IPS DF 4.7 (cell line): ENCODE measurements at regions not wholly inside any gene's neighbourhood (a gene's known extent, or its start where the extent isn't known, plus 50 kb on each side); places are given as distances from the start of the nearest gene placed in this dataset.

ENCODE experiments used
- DNase-seq: peaks from one replicate; pipeline ENCODE4 v3.0.0-alpha.2; 2013; ENCODE audit warnings: low spot score; ENCODE audit errors: extremely low read depth

GRCh38 chr3:107110596-107111305 lies 266.5 kb upstream of the CCDC54 start:
- DNase-seq, result no peak

- no peak for DNase-seq
Observed at GRCh38 chr3:107111872-107112271, 265.4 kb upstream of the CCDC54 start.

GRCh38 chr3:107112356-107112755 lies 264.9 kb upstream of the CCDC54 start:
- DNase-seq, result no peak

GRCh38 chr3:107116251-107116650 lies 261.0 kb upstream of the CCDC54 start:
- DNase-seq, result no peak

- DNase-seq, result no peak
Observed at GRCh38 chr3:107117156-107117555, 260.1 kb upstream of the CCDC54 start.

GRCh38 chr3:107117922-107118536 lies 259.2 kb upstream of the CCDC54 start:
- DNase-seq, result peak; percentile 41

GRCh38 chr3:107124885-107125284 lies 252.4 kb upstream of the CCDC54 start:
- no peak for DNase-seq

- no peak for DNase-seq
Observed at GRCh38 chr3:107128946-107129345, 248.3 kb upstream of the CCDC54 start.

- DNase-seq, result no peak
Observed at GRCh38 chr3:107130089-107130700, 247.0 kb upstream of the CCDC54 start.

GRCh38 chr3:107132674-107133073 lies 244.6 kb upstream of the CCDC54 start:
- DNase-seq, result no peak

- no peak for DNase-seq
Observed at GRCh38 chr3:107133891-107134290, 243.3 kb upstream of the CCDC54 start.

GRCh38 chr3:107142171-107142570 lies 235.1 kb upstream of the CCDC54 start:
- no peak for DNase-seq

GRCh38 chr3:107142786-107143575 lies 234.3 kb upstream of the CCDC54 start:
- no peak for DNase-seq

- DNase-seq, result no peak
Observed at GRCh38 chr3:107150675-107151074, 226.6 kb upstream of the CCDC54 start.

GRCh38 chr3:107153981-107154380 lies 223.3 kb upstream of the CCDC54 start:
- no peak for DNase-seq

- no peak for DNase-seq
Observed at GRCh38 chr3:107172411-107172810, 204.8 kb upstream of the CCDC54 start.

- DNase-seq, result no peak
Observed at GRCh38 chr3:107184375-107184774, 192.9 kb upstream of the CCDC54 start.

GRCh38 chr3:107188262-107188661 lies 189.0 kb upstream of the CCDC54 start:
- no peak for DNase-seq

- DNase-seq, result no peak
Observed at GRCh38 chr3:107189158-107189791, 188.0 kb upstream of the CCDC54 start.

- DNase-seq, result no peak
Observed at GRCh38 chr3:107193116-107193515, 184.1 kb upstream of the CCDC54 start.

- DNase-seq, result no peak
Observed at GRCh38 chr3:107198581-107199181, 178.6 kb upstream of the CCDC54 start.
